GM12872 (cell line): ENCODE measurements at regions not wholly inside any gene's neighbourhood (a gene's known extent, or its start where the extent isn't known, plus 50 kb on each side); places are given as distances from the start of the nearest gene placed in this dataset.

ENCODE experiments used
- CTCF ChIP-seq: IDR thresholded peaks from 3 replicates; pipeline ENCODE4 v1.5.1; 2011; ENCODE audit warnings: low read depth, mild to moderate bottlenecking, low read length, moderate library complexity; ENCODE audit not compliant: insufficient read depth

- TF ChIP-seq CTCF: no peak
These were observed 653.4 kb downstream of the ANXA1 start for GRCh38 chr9:73805111-73805510.

DNA sequence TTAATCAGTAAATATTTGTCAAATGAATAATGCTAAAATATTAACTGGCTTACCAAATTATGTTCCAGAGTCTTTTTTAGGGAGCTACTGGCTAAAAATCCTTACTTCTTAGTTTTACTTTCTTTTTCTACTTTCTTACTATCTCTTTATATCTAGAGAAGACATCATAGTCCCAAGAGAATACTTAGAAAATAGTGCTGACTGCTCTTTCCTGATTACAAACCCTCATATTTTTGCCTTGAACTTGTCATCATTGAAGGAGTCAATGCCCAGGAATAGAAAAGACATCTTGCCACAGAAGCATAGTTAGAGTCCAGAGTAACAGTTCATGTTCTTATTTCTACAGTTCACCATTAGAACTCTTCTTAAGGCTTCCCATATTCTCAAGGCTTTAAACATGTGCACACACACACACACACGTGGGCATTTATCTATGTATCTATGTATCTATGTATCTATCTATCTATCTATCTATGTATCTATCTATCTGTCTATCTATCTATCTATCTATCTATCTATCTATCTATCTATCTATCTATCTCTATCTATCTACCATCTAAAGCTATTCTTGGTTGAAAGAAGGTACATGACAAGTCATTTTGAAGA is 654.3 kb downstream of the ANXA1 start:
- no peak for TF ChIP-seq CTCF

GRCh38 chr9:73806876-73807275 is 655.2 kb downstream of the ANXA1 start:
- TF ChIP-seq CTCF: no peak

- TF ChIP-seq CTCF: no peak
These were observed 656.3 kb downstream of the ANXA1 start for GRCh38 chr9:73807952-73808351.

- no peak for TF ChIP-seq CTCF
These were observed 659.0 kb downstream of the ANXA1 start for GRCh38 chr9:73810585-73811215.

- TF ChIP-seq CTCF: no peak
These were observed 661.9 kb downstream of the ANXA1 start for GRCh38 chr9:73813546-73813945.

- TF ChIP-seq CTCF: no peak
These were observed 665.2 kb downstream of the ANXA1 start for GRCh38 chr9:73816905-73817304.
